ENCODE measurements at regions not wholly inside any gene's neighbourhood (a gene's known extent, or its start where the extent isn't known, plus 50 kb on each side); places are given as distances from the start of the nearest gene placed in this dataset.

DNA sequence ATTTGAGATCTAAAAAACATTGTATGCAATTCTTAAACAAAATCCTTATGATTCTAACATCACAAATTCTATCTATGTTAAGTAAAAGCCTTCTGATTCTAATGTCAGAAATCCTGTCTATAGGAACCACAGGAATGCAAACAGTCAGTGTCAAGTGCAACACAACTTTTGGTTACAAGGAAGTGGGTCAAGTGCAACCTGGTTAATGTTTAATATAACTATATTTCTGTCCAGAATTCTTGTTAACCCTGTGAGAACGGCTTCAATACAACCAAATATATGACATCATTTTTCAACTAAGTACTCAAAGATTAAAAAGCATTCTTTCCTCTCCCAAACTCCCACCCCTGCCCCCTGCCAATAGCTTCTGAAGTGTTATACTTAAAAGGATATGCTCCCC, 107.9 kb upstream of the PLEKHA5 start:
- TF ChIP-seq, protein P1, sequence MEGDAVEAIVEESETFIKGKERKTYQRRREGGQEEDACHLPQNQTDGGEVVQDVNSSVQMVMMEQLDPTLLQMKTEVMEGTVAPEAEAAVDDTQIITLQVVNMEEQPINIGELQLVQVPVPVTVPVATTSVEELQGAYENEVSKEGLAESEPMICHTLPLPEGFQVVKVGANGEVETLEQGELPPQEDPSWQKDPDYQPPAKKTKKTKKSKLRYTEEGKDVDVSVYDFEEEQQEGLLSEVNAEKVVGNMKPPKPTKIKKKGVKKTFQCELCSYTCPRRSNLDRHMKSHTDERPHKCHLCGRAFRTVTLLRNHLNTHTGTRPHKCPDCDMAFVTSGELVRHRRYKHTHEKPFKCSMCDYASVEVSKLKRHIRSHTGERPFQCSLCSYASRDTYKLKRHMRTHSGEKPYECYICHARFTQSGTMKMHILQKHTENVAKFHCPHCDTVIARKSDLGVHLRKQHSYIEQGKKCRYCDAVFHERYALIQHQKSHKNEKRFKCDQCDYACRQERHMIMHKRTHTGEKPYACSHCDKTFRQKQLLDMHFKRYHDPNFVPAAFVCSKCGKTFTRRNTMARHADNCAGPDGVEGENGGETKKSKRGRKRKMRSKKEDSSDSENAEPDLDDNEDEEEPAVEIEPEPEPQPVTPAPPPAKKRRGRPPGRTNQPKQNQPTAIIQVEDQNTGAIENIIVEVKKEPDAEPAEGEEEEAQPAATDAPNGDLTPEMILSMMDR (conservative IDR thresholded peaks at IDR 0.05; ENCODE audit: control insufficient read depth, insufficient read depth, low read depth, low read length), result no peak
- no peak for DNase-seq (ENCODE audit: low read depth)

GRCh38 chr12:19025582-19025981, 104.0 kb upstream of the PLEKHA5 start:
- TF ChIP-seq, protein P1 (conservative IDR thresholded peaks at IDR 0.05; ENCODE audit: control insufficient read depth, insufficient read depth, low read depth, low read length), result no peak

More for the DNA sequence above, 107.9 kb upstream of the PLEKHA5 start:
- no peak overlapping the region for H3K4me3 ChIP-seq (ENCODE audit: control insufficient read depth, low read depth, low read length)

GRCh38 chr12:19026034-19026433, 103.5 kb upstream of the PLEKHA5 start:
- no peak overlapping the region for H3K4me3 ChIP-seq (ENCODE audit: control insufficient read depth, low read depth, low read length)
- no peak for DNase-seq (ENCODE audit: low read depth)
- TF ChIP-seq, protein P1 (conservative IDR thresholded peaks at IDR 0.05; ENCODE audit: control insufficient read depth, insufficient read depth, low read depth, low read length), result no peak

More at GRCh38 chr12:19025582-19025981, 104.0 kb upstream of the PLEKHA5 start:
- H3K4me3 ChIP-seq (ENCODE audit: control insufficient read depth, low read depth, low read length), result no peak overlapping the region
- no peak for DNase-seq (ENCODE audit: low read depth)

DNA sequence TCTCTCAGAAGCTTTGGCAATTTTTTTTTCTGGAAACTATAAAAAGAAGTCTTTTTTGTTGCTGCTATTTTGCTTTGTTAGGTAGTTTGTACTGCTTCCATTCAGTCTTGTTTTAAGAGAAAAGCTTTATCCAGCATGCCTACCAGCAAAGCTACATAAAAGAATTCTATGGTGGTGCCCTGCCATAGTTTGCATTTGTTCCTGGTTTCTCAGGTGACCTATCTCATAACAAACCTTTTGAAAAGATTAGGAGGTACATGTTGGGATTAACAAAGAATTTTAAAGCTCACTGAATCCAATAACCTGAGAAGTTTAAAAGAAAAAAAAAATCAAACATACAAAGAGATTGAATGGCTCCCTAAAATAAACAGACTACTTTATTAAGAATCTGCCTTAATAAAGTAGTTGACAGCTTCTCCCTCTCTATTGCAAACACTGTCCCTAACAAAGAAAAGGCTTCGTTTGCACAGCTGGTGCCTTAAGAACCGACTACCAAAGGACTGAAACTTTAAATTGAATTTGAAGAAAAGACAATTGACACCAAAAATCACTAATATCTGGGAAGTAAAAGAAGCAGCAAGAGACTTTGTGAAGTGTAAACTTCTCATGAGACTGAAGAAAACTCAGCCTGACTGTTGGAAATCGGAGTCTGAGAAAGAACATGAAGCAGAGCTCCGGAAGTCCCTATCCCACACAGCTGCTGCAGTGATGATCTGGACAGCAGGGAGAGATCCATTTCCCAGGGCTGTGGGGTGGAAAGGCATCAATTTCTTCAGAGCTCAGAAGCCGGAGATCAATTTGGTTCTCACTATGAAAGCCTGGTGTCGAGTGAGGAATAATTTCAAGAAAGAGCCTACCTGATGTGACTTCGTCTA, 102.7 kb upstream of the PLEKHA5 start:
- no peak overlapping the region for H3K4me3 ChIP-seq (ENCODE audit: control insufficient read depth, low read depth, low read length)
- DNase-seq (ENCODE audit: low read depth), result no peak
- TF ChIP-seq, protein P1 (conservative IDR thresholded peaks at IDR 0.05; ENCODE audit: control insufficient read depth, insufficient read depth, low read depth, low read length), result no peak

DNA sequence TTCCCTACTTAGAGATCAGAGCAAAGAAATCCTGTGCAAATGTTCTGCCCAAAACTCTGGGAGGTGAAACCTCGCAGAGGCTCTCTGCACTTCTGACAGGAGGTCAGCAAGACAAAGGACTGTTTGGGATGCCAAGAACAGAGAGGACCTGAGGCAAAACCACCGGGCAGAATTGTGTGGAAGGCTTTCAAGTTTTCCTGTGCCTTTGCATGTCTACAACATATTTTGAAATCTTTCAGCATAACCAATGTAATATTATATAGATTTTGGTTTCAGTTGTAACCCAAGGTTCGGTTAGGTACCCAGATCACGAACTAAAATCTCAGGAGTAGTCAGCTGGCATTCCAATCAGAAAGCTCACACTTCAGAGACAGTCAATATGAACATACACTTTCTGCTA, 99.4 kb upstream of the PLEKHA5 start:
- H3K4me3 ChIP-seq (ENCODE audit: control insufficient read depth, low read depth, low read length), result no peak overlapping the region
- TF ChIP-seq, protein P1 (conservative IDR thresholded peaks at IDR 0.05; ENCODE audit: control insufficient read depth, insufficient read depth, low read depth, low read length), result no peak
- no peak for DNase-seq (ENCODE audit: low read depth)

- TF ChIP-seq, protein P1 (conservative IDR thresholded peaks at IDR 0.05; ENCODE audit: control insufficient read depth, insufficient read depth, low read depth, low read length), result no peak
- DNase-seq (ENCODE audit: low read depth), result no peak
- H3K4me3 ChIP-seq (ENCODE audit: control insufficient read depth, low read depth, low read length), result no peak overlapping the region
Observed at GRCh38 chr12:19030603-19031002, 98.9 kb upstream of the PLEKHA5 start.

Data from fibroblast of mammary gland (primary cell).